Stimulated activated CD8-positive, alpha-beta memory T cell treated with anti-CD3 and anti-CD28 coated beads, Interleukin-2, amount 100 ng/mL, for 1 hour (primary cell): ENCODE measurements at regions not wholly inside any gene's neighbourhood (a gene's known extent, or its start where the extent isn't known, plus 50 kb on each side); places are given as distances from the start of the nearest gene placed in this dataset.

ENCODE experiments used
- DNase-seq, 2 donors: peaks; one replicate each; pipeline ENCODE4 v3.0.0-alpha.2; 2020; ENCODE audit warnings: low read depth in 2 of 2

DNA sequence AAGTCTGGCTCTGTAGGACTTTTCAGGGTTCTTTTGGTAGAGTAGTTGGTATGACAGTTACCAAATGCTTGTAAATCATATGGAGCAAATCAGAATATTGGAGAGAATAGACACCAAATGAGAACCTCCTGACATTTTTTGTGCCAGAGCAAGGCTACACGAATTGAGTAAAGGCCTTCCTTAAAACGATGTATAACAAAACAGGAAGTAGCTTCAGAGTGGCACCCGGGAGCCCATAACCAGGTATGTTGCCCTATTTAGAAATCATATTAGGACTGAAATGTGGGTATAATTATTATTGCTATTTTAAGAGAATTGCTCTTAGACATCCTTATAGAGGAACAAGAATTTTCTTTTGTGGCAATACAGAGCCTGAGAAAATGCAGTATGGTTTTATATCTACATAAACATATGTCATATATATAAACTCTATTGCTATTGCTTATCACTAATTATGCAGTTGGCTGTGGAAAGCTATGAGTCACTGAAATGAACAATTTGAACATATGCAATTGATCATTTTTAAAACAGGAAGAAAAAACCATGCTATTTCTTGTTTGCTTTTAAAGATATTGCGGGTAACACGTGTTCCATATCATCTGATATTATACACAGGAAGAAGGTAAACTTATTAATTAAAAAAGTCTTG is 197.4 kb upstream of the MTPN start:
- DNase-seq, result no peak

DNA sequence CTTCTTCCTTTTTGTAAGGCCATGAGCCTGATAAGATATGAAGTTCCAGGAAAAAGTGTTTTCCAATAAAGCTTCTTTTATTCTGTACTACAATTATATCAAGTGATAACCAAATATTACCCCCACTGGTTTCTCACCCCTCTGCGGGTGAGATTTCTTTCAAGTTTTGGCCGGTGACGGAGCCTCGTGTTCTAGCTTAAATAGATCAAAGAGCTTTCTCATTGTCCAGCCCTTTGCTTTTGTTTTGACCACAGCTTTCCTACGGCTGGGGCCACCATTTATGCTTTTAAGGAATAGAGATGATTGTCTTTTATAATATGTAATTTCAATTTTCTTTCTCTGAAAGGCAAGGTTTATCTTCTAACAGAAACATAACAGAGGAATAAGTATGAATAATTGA is 196.7 kb upstream of the MTPN start:
- DNase-seq, result no peak

DNA sequence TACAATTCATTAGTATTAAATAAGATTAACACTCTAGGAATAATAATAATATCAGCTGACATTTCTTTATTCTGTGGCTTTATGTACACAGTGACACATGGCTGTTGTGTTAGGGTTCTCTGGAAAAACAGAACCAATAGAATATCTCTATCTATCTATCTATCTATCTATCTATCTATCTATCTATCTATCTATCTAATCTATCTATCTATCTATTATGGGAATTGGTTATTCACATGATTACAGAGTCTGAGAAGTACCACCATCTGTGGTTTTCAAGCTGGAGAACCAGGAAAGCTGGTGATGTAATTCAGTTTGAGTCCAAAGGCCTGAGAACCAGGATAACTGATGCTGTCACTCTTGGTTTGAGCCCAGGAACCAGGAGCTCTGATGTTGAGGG is 194.1 kb upstream of the MTPN start:
- DNase-seq, result no peak

DNA sequence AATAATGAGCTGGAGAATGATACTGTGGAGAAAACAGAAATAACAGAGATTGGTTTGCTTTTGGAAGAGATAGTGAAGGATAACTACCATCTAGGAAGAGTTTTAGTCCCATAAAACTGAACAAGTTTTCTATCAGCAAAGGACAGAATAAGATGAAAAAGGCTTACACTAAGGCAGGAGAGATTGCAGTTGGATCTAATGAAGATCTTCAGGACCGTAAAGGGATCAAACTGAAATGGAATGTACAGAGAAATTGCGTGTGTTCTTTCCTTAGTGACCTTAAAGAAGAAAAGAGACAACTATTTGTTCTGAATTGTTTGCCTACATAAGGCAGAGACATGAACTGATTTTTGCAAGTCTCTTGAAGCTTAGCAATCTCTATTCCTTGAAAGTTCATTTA is 191.7 kb upstream of the MTPN start:
- no peak for DNase-seq

DNA sequence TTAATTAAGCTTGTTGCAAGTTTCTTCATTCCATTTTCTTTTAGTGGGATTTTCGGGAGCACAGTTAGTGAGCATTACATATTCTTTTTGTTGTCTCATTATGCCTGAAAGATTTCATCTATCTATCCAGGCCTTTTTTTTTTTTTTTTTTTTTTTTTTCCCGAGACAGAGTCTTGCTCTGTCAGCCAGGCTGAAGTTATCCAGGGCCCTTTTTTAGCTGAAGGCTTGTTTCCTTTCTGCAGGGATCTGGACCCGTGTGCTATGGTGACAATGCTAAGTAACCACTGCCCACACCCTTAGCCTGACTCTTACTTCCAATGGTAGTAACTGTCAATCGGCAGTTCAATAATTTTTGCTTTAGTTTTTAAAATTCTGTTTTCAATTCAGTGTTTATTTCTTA is 190.8 kb upstream of the MTPN start:
- no peak for DNase-seq

DNA sequence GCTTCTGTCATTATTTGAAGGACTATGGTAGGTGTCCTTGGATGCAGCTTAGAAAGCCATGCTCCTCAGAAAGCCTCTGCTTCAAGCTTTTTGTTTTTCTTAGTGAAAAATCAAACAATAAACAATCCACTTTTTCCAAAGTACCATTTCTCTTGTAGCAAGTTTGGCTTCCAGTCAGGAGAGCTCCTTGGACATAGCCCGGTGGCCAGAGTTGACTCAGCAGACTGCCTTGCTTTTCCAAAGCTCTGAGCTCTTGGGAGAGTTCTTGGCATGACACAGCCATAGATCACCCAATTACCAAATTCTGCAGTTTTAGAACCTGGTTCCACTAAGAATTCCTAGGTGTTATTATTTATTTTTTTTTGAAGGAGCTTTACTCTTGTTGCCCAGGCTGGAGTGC is 189.4 kb upstream of the MTPN start:
- DNase-seq, result no peak

DNA sequence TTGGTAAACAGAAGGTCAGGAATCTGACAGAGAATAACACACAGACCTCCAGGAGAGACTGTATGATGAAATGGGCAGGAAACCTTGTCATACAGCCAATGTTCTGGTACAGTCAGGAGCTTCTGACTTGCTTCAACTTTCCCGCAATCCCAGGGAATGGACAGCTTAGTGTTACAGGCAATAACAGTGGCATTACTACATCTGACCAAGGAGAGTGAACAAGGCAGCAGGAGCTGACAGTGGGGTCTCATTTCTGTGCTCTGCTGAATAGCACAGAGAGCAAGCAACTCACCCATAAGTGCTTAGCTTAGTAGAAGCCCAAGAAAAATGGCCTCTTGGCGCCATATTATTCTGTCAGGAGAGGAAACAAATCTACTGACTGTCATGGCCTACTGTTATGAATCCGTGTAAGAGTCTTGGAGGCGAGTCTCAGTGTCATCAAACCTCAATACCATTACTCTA is 186.2 kb upstream of the MTPN start:
- DNase-seq, result no peak

DNA sequence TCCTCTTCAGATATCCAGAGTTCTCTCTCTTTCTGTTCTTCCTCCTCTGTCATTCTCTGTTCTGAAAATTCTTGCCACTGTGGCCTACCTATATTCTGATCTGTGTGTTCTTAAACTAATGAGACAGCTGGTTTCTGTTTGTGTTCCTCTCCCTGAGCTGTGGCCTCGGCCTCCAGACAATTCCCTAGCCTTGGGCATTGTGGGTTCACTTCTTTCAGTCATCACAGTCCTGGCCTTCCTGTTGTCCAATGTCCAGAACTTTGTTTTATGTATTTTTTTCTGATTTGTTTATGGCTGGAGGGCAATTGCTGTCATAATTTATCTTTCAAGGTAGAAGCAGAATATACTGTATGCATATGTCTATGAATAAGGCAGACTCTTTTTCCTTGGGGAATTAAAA is 173.2 kb upstream of the MTPN start:
- no peak for DNase-seq

DNA sequence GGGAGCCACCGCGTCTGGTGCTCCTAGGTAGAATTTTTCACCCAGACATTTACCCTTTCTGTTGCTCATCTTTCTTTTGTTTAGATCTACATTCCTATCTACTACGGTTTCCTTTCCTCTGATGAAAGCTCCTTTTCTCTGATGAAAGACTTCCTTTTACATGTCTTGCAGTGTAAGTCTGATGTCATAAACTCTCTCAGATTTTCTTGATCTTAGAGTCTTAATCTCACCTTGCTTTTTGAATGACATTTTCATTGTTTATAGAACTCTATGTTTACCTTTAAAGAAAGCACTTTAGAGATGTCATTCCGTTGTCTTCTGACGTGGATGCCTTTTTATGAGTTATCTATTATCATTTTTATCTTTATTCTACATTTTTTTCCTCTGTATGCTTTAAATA is 171.8 kb upstream of the MTPN start:
- DNase-seq, result no peak

DNA sequence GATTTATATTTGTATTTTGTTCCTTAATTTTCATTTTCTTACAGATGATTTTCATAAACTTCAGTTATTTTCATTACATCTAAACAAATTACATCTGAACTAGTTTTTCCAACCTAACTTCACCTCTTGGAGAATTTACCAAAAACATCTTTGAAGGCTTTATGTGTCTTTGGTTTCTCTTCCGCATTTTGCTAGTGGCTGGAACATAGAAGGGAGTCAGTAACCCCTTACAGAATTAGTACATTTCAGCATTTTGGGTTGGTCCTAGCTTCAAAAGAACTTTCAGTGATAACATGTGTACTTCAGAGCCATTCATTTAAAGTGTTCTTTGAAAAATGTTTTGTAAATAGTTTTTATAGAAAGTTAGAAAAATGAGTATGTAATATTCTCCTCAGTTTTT is 169.8 kb upstream of the MTPN start:
- DNase-seq, result no peak

DNA sequence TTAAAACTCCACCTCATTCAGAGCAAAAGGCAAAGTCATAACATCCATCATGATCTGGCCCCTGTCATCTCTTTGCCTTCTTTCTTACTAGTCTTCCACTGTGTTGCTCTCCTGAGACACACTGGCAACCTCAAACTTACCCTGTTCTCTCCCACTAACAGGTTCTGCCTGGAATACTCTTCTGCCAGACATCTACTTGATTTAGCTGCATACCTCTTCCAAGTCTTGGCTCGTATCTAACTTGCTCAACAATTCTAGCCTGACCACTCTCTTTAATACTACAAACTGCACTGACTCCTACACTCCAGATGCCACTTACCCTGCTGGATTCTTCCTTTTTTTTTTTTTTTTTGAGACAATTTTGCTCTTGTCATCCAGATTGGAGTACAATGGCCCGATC is 167.0 kb upstream of the MTPN start:
- no peak for DNase-seq

DNA sequence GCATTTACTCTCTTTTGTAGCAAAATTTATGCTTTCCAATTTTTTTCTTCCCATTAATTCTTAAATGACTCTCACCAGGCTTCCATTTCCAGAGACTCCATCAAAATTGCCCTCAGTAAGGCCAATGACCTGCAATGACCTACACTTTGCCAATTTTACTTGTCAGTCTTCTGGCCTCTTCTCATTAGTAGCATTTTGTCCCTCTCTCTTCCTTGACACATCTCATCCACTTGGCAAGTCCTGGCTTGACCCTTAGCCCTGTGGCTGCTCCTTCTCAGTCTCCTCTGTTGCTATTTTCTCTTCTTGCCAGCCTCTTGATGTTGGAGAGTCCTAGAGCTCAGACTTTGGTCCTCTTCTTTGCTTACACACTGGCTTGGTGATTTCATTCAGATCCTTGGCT is 166.1 kb upstream of the MTPN start:
- DNase-seq, result no peak

DNA sequence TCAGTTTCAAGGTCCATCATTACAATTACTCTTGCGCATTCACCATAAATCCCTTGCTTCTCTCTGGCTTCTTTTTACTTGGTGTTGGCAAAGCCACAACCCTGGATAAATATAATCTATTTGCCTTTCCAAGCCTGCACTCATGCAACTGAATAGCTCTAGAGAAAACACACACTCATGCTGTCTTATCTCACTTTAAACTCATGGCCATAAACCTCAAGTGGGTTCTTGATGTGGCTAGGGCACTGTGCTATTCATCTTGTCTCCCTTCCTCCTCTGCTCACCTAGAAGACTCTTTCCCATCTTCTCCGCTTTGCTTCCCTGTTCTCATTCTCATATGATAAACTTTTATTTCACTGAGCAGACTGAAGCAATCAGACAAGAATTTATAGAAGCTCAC is 165.4 kb upstream of the MTPN start:
- no peak for DNase-seq

DNA sequence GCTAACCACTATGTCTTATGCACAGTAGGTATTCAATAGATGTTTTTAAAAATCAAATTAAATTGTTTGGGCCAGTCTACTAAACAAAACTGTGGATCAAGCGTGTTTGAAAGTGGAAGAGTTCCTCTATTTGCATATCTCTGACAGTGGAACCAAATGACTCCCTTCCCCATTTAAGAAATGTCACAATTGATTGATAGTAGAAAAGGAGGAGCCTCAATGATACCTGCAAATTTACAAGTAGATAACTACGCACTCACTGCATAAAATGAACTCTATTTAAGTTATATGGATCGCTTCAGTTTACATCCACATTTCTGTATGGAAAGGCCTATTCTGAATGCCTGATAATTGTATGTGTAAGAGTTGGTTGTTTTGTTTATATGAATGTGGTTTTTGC is 163.3 kb upstream of the MTPN start:
- no peak for DNase-seq

DNA sequence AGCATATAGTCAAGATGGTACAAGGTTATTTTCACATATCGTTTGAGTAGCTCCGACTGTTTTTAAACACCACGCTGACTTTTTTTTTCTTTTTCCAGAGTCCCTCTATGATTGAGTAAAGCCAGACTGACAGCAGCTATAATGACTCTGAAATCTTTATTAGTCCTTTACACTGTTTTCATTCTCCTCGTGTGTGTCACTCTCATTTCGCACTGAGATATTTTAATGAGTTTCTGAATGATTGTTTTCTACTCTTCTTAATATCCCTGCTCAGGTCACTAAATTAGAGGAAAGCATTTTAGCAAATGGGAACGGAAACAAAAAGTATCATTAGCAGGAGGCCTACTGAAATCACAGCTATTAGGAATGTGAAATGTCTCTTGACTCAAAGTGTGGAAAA is 162.3 kb upstream of the MTPN start:
- DNase-seq, result no peak

DNA sequence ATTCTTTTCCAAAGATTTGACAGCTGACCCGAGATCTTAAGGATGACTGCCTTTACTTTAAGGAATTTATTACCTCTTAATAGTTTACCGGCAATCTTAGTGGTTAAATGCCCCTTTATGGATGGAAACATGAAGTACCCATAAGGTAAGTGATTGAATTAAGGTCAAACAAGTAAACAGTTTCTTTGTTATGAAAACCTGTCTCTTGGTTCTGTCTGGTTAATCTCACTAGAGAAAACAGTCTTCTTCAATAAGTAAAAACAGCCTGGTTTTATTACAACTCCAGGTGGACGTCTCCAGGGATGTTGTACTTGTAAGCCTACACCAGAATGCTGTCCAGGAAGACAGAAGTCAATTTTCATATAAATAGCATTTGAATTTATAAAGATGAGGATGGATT is 161.8 kb upstream of the MTPN start:
- DNase-seq, result no peak

DNA sequence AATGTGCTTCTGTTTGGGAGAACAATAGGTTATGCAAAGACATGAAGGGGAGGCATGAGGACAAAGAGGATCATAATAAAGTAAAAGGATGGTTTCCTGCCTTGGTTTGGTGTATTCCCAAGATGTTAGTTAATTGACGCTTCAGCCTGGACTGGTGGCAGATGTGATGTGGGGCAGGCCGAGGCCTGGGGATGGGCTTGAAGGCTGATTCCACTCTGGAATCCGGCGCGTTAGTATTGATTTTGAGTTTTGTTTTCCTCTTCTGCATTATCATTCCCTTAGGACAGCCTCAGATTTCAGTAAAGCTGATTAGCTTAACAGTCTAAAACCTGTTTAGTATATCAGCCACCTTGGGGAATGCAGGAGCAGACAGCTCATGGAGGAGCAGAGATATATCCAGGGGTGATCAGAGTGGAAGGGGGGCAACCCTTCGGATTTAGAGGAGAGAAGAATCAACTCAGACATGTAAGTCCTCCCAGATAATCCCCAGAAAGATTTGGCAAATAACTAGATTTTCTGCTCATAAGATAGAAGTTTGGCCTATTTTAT is 159.8 kb upstream of the MTPN start:
- no peak for DNase-seq

DNA sequence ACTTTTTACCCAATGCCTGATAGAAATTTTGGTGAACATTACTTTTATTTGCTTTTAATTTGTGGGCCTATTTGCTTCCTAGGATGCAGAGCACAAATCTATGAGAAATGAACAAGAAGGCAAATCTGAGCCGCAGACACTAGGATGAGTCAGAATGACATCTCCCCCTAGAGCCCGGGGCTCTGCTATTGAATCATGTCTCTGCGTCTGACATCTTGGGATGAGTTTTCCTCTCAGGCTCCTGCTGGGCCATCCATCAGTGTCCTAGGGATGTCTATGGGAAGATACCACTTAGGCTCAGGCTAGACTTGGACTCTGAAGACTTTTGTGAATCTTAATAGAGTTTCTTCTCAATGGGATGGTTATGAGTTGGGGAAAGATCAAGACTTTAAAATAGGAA is 157.3 kb upstream of the MTPN start:
- DNase-seq, result no peak

DNA sequence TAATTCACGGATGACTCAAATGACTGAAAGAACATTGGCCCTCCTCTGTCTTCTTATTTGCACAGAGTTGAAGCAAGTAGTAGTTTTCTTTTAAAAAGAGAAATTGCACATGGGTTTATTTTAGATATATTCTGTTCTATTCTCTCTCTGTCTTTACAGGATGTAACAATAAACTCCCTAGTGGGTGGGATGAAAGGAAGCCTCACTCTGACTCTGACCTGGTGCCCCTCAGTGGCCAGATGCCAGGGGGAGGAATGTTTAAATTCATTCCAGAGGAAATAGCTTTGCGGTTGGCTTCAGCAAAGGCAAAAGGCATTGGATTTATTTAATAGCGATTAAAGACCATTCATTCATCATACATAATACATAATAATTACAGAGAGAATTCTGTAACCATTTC is 156.4 kb upstream of the MTPN start:
- DNase-seq, result no peak

DNA sequence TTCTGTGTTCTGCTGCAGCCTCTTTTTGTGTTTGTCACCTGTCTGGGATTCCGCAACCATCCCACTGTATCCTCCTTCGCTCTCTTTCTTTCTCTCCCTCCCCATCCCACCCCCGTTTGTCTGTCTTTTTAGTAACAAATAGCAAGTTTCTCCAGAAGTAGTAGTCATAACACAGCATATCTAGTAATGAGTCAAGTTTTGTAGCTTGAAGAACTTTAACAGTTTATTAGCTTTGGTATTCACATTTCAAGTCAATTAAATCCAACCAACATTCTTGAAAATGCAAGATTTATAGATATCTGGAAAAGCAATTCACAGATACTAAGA is 154.1 kb upstream of the MTPN start:
- no peak for DNase-seq

DNA sequence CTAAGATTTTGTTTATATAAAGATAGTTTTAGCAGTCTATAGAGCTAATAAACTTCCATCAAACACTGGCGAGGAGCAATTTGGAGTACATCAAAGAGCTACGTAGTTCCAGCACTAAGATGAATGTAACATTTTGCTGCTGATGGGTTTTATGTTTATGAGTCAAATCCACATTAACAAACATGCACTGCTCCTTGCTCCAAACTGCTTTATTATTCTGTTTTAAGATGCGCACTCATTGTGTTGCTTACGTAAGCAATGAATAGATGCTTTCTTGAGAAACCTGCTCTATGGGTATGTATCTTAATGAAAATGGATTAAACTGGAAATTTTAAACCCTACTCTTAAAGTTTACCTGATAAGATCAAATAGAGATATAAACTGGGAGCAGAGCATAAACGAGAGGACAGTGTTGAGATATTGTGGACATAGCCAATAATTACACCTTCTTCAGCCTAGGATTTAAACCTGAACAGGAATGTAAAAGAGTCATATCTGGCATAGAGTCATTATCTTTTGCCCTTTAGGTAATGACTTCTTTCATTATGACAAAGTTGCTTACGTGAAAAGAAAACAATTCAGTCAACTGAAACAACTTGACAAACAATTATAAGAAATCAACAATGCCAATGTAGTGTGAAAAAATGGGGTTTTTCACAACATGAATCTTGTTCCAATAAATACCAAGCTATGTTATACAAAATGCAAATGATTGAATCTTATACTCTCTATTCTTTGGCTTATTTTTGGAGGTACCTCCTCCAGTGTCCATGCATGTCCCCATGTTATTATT is 153.5 kb upstream of the MTPN start:
- DNase-seq, result no peak

DNA sequence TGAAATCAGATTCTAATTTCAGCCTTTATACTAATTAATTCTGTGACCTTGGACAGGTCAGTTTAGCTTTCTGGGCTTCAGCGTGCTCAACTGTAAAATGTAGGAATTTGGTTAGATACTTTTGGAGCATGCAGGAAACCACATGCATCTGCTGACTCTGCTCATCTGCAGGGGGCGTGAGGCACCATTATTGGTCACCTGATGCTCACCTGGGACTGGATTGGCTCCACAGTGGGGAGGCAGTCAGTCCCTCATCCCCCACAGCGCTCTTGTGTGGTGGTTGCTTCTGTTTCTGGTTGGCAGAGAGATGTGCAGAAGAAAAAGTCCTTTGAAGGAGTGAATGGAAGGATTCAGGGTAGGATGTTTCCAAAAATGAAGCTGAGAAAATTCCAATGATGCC is 150.9 kb upstream of the MTPN start:
- no peak for DNase-seq

DNA sequence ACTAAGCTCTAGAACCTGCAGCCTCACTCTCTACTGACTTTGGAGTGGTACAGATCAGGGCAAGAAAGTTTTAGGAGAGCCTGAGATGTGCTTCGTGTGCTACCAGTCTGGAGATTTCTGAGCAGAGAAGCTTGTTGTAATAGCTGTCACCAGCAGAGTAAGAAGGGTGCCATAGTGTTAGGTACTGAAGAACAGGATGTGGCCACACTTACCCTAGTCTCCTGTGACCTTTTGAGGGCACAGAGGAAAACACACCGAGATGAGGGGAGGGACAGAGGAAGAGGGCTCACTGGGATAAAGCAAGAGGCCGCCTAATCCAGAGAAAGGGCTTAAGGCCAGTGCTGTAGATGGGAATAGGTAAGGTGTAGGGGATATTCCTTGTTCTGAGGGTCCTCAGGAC is 146.2 kb upstream of the MTPN start:
- no peak for DNase-seq

DNA sequence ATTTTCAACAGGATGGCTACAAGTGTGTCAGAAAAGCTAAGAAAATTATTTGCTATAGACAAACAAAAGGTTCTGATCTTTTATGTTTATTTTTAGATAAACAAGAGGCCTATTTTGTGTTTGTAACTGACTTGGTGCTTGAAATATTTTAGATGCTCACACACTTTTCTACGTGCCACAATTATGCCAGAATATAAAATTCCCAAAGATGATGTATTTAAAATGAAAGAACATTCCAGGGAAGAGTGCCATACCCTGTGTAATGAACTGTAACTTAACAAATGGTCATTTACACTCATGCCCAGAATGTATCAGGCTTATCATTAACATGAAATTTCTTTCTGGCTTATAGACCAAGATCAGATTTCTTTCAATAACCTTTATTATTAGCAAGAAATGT is 144.9 kb upstream of the MTPN start:
- no peak for DNase-seq
